ENCODE measurements at regions not wholly inside any gene's neighbourhood (a gene's known extent, or its start where the extent isn't known, plus 50 kb on each side); places are given as distances from the start of the nearest gene placed in this dataset.

DNA sequence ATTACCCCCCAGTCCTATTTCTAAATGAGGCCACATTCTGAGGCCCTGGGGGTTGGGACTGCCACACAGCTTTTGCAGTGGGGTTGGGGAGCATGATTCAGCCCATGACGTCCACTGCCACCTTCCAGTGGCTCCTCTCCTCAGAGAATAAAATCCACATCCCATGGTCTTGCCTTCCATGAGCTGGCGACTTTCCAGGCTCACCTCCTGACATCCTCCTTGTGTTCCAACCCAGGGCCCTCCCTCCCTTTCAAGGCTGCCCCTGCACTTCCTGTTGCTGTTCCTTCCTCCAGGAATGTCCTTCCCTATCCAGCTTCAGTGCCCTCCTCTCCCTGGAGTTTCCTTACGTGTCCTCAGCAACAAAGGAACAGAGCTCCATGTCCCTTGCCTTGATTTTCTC is 187.3 kb upstream of the ID2 start:
- Histone ChIP-seq H3K36me3 (ENCODE audit: control insufficient read depth, insufficient read depth, low read length) (no peaks in the 10 kb centered on the region), H3K4me1 (ENCODE audit: control insufficient read depth, insufficient read depth, low read length) (peaks cover 48% of the 10 kb centered on the region), H3K27ac (ENCODE audit: low read length) (no peak overlapping the region), H3K9me3 (ENCODE audit: control insufficient read depth, low read depth, low read length) (no peaks in the 10 kb centered on the region), H3K27me3 (ENCODE audit: control insufficient read depth, insufficient read depth, low read length) (no peaks in the 10 kb centered on the region), H3K4me3 (ENCODE audit: low read length) (no peak overlapping the region)
- DNase-seq, result no peak
- WGBS (ENCODE audit: insufficient coverage, low lambda C conversion rate), result no CpG with 5 or more reads among the region's 3 CpGs

GRCh38 chr2:8495189-8495989 is 186.5 kb upstream of the ID2 start:
- H3K36me3 ChIP-seq (ENCODE audit: control insufficient read depth, insufficient read depth, low read length), result no peaks in the 10 kb centered on the region
- no peak overlapping the region for H3K4me3 ChIP-seq (ENCODE audit: low read length)
- H3K9me3 ChIP-seq (ENCODE audit: control insufficient read depth, low read depth, low read length), result no peaks in the 10 kb centered on the region
- H3K27me3 ChIP-seq (ENCODE audit: control insufficient read depth, insufficient read depth, low read length), result no peaks in the 10 kb centered on the region
- WGBS (ENCODE audit: insufficient coverage, low lambda C conversion rate), result no CpG with 5 or more reads among the region's 12 CpGs
- no peak for DNase-seq
- no peak overlapping the region for H3K27ac ChIP-seq (ENCODE audit: low read length)
- peaks cover 52% of the 10 kb centered on the region for H3K4me1 ChIP-seq (ENCODE audit: control insufficient read depth, insufficient read depth, low read length)

DNA sequence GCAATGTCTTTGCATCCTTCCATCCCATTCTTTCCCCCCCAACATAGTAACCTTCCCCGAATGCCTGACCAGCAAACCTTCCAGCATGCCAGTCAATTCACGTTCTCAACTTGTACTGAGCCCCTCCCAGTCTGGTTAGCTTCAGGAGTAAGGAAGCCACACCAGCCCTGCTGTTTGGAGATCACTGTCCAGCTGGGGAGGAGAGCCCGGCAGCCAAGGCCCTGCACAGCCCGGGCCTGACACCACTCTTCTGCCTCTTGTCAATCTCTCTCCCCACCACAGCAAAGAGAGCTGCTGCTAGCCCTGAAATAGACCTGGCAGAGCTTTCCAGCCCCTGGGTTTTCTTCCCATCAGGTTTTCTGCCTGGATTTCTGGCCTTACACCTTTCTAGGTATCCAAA is 185.8 kb upstream of the ID2 start:
- H3K27ac ChIP-seq (ENCODE audit: low read length), result no peak overlapping the region
- no peaks in the 10 kb centered on the region for H3K9me3 ChIP-seq (ENCODE audit: control insufficient read depth, low read depth, low read length)
- DNase-seq, result no peak
- no peaks in the 10 kb centered on the region for H3K27me3 ChIP-seq (ENCODE audit: control insufficient read depth, insufficient read depth, low read length)
- WGBS (ENCODE audit: insufficient coverage, low lambda C conversion rate), result no CpG with 5 or more reads among the region's 4 CpGs
- peaks cover 54% of the 10 kb centered on the region for H3K4me1 ChIP-seq (ENCODE audit: control insufficient read depth, insufficient read depth, low read length)
- H3K36me3 ChIP-seq (ENCODE audit: control insufficient read depth, insufficient read depth, low read length), result no peaks in the 10 kb centered on the region
- H3K4me3 ChIP-seq (ENCODE audit: low read length), result no peak overlapping the region

DNA sequence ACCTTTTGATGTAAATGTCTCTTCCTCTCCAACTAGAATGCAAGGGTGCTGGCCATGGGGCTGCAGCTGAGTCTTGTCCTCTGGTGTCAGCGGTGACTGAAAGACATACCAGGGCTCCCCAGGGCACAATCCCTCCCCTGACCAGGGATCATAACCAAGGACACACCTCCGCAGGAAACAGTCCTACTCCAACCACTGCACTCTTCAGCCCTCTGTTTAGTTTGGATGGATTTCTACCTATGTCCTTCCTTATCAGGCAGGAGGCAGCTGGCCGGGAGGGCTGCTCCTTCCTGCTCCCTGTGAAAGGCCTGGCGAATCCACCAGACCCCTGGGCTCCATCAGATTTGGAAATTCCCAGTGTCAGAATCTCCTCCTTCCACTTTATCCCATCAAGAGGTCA is 185.2 kb upstream of the ID2 start:
- H3K27ac ChIP-seq (ENCODE audit: low read length), result no peak overlapping the region
- DNase-seq, result no peak
- WGBS (ENCODE audit: insufficient coverage, low lambda C conversion rate), result no CpG with 5 or more reads among the region's 4 CpGs
- no peaks in the 10 kb centered on the region for H3K27me3 ChIP-seq (ENCODE audit: control insufficient read depth, insufficient read depth, low read length)
- H3K4me3 ChIP-seq (ENCODE audit: low read length), result no peak overlapping the region
- H3K4me1 ChIP-seq (ENCODE audit: control insufficient read depth, insufficient read depth, low read length), result peaks cover 51% of the 10 kb centered on the region
- no peaks in the 10 kb centered on the region for H3K9me3 ChIP-seq (ENCODE audit: control insufficient read depth, low read depth, low read length)
- no peaks in the 10 kb centered on the region for H3K36me3 ChIP-seq (ENCODE audit: control insufficient read depth, insufficient read depth, low read length)

DNA sequence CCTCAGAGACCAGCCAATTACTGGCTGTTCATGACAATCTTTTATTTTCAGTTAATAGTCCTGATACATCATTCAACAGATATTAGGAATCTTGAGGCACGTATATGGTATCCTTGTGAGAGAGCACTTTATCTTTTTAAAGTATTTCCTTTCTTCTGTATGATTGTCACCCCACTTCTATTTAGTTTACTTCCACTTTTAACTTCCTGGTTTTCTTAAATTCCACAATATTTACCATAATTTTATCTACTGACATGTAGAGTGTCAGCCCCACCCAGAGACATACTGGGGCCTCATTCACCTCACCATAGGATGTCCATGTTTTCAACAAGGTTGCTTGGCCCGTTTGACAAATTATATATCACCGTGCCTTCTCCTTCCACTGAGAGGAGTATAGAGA is 182.9 kb upstream of the ID2 start:
- Histone ChIP-seq H3K4me1 (ENCODE audit: control insufficient read depth, insufficient read depth, low read length) (peaks cover 37% of the 10 kb centered on the region), H3K27ac (ENCODE audit: low read length) (no peak overlapping the region)
- no CpG with 5 or more reads among the region's 3 CpGs for WGBS (ENCODE audit: insufficient coverage, low lambda C conversion rate)

GRCh38 chr2:8500124-8501054 is 181.5 kb upstream of the ID2 start:
- no CpG with 5 or more reads among the region's 13 CpGs for WGBS (ENCODE audit: insufficient coverage, low lambda C conversion rate)
- Histone ChIP-seq H3K27ac (ENCODE audit: low read length) (peak overlapping the region; percentile 79), H3K4me3 (ENCODE audit: low read length) (no peak overlapping the region), H3K36me3 (ENCODE audit: control insufficient read depth, insufficient read depth, low read length) (no peaks in the 10 kb centered on the region), H3K27me3 (ENCODE audit: control insufficient read depth, insufficient read depth, low read length) (no peaks in the 10 kb centered on the region), H3K9me3 (ENCODE audit: control insufficient read depth, low read depth, low read length) (no peaks in the 10 kb centered on the region), H3K4me1 (ENCODE audit: control insufficient read depth, insufficient read depth, low read length) (peaks cover 34% of the 10 kb centered on the region)
- peak; percentile 52 to 83 for DNase-seq

More for the DNA sequence above, 182.9 kb upstream of the ID2 start:
- H3K9me3 ChIP-seq (ENCODE audit: control insufficient read depth, low read depth, low read length), result no peaks in the 10 kb centered on the region
- no peaks in the 10 kb centered on the region for H3K36me3 ChIP-seq (ENCODE audit: control insufficient read depth, insufficient read depth, low read length)
- DNase-seq, result no peak
- H3K27me3 ChIP-seq (ENCODE audit: control insufficient read depth, insufficient read depth, low read length), result no peaks in the 10 kb centered on the region
- no peak overlapping the region for H3K4me3 ChIP-seq (ENCODE audit: low read length)

DNA sequence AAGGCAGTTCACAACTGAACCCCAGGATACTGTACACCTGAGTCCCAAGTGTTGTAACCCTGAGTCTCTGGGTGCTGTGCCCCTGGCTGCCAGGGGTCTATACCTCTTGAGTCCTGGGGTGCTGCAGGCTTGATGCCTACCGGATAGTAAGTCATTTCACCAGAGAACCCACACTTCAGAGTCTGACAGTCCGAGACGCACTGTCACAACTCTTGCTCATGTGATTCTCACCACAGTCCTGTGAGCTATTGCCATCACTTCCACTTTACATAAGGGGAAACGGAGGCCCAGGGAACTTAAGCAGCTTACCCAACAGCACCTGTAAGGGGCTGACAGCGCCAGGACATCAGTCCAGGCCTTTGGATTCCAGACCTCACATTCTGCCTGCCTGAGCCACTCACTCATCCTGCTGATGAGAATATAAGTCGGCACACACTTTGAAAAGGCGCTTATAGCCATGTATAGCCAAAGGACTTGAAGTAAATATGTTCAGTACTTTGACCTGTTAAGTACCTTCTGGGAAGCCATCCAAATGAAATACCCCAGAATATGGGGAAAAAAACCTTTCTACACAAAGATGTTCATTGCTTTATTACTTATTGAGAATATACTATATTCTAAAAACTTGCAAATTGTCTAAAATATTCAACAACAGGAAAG is 180.7 kb upstream of the ID2 start:
- Histone ChIP-seq H3K27ac (ENCODE audit: low read length) (peak overlapping the region; percentile 79), H3K9me3 (ENCODE audit: control insufficient read depth, low read depth, low read length) (no peaks in the 10 kb centered on the region), H3K36me3 (ENCODE audit: control insufficient read depth, insufficient read depth, low read length) (no peaks in the 10 kb centered on the region), H3K4me1 (ENCODE audit: control insufficient read depth, insufficient read depth, low read length) (peaks cover 34% of the 10 kb centered on the region), H3K27me3 (ENCODE audit: control insufficient read depth, insufficient read depth, low read length) (no peaks in the 10 kb centered on the region), H3K4me3 (ENCODE audit: low read length) (no peak overlapping the region)
- no CpG with 5 or more reads among the region's 7 CpGs for WGBS (ENCODE audit: insufficient coverage, low lambda C conversion rate)
- DNase-seq, result no peak

- Histone ChIP-seq H3K4me3 (ENCODE audit: low read length) (no peak overlapping the region), H3K4me1 (ENCODE audit: control insufficient read depth, insufficient read depth, low read length) (peaks cover 28% of the 10 kb centered on the region), H3K27ac (ENCODE audit: low read length) (no peak overlapping the region), H3K9me3 (ENCODE audit: control insufficient read depth, low read depth, low read length) (no peaks in the 10 kb centered on the region), H3K27me3 (ENCODE audit: control insufficient read depth, insufficient read depth, low read length) (no peaks in the 10 kb centered on the region), H3K36me3 (ENCODE audit: control insufficient read depth, insufficient read depth, low read length) (no peaks in the 10 kb centered on the region)
- no peak for DNase-seq
- WGBS (ENCODE audit: insufficient coverage, low lambda C conversion rate), result no CpG with 5 or more reads among the region's 6 CpGs
These were observed 179.5 kb upstream of the ID2 start for GRCh38 chr2:8502316-8502715.

- no peak overlapping the region for H3K27ac ChIP-seq (ENCODE audit: low read length)
- H3K4me1 ChIP-seq (ENCODE audit: control insufficient read depth, insufficient read depth, low read length), result peaks cover 9% of the 10 kb centered on the region
- no peaks in the 10 kb centered on the region for H3K36me3 ChIP-seq (ENCODE audit: control insufficient read depth, insufficient read depth, low read length)
- peaks cover 10% of the 10 kb centered on the region for H3K9me3 ChIP-seq (ENCODE audit: control insufficient read depth, low read depth, low read length)
- no peak for DNase-seq
- H3K27me3 ChIP-seq (ENCODE audit: control insufficient read depth, insufficient read depth, low read length), result no peaks in the 10 kb centered on the region
- WGBS (ENCODE audit: insufficient coverage, low lambda C conversion rate), result 100% methylated on average over 1 of the region's 10 CpGs
- no peak overlapping the region for H3K4me3 ChIP-seq (ENCODE audit: low read length)
These were observed 176.4 kb upstream of the ID2 start for GRCh38 chr2:8505311-8505920.

DNA sequence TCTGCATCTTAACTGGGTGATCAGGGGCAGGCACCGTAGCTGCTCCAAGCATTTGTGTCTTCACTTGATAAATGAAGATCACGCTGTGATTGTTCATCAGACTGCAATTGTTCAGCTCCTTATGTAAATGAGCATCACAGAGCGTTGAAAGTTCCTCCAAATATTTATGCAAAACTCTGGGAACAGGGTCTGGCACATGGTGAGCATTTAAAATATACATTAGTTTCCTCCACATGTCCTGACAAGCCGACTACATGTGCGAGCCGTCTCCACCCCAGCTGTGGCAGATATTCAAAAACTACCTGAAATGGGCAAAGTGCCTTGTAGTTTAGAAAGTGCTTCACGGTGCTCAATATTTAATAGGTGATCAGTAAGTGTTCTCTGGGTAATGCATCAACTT is 175.1 kb upstream of the ID2 start:
- H3K4me3 ChIP-seq (ENCODE audit: low read length), result no peak overlapping the region
- WGBS (ENCODE audit: insufficient coverage, low lambda C conversion rate), result no CpG with 5 or more reads among the region's 7 CpGs
- no peak overlapping the region for H3K27ac ChIP-seq (ENCODE audit: low read length)
- H3K36me3 ChIP-seq (ENCODE audit: control insufficient read depth, insufficient read depth, low read length), result no peaks in the 10 kb centered on the region
- H3K27me3 ChIP-seq (ENCODE audit: control insufficient read depth, insufficient read depth, low read length), result no peaks in the 10 kb centered on the region
- no peak for DNase-seq
- peaks cover 10% of the 10 kb centered on the region for H3K9me3 ChIP-seq (ENCODE audit: control insufficient read depth, low read depth, low read length)
- no peaks in the 10 kb centered on the region for H3K4me1 ChIP-seq (ENCODE audit: control insufficient read depth, insufficient read depth, low read length)
